Right lobe of liver (tissue), 6 donors: ENCODE measurements at regions not wholly inside any gene's neighbourhood (a gene's known extent, or its start where the extent isn't known, plus 50 kb on each side); places are given as distances from the start of the nearest gene placed in this dataset.

Experiments
- ATAC-seq, 4 donors: fragments of 200-7000 bp; cut with Tn5 transposase; one replicate each; pipeline ENCODE4 v1.9.1; 2020; ENCODE audit warnings: mild to moderate bottlenecking in 4 of 4, moderate library complexity in 4 of 4
- DNase-seq, 3 donors: peaks; one replicate each; pipeline ENCODE4 v3.0.0-alpha.2; 2020
- H3K27ac ChIP-seq, 3 donors: fragments of 200-600 bp; one replicate each; pipeline ENCODE4 v1.8.0; 2022
- H3K27me3 ChIP-seq, 2 donors: fragments of 200-600 bp; one replicate each; pipeline ENCODE4 v1.8.0; 2022
- H3K36me3 ChIP-seq, 4 donors: fragments of 200-600 bp; sonication (generic) in 1 of 4; one replicate each; pipeline versions ENCODE4 v1.5.1 to v1.8.0; 2017 to 2022; ENCODE audit warnings: control low read depth in 1 of 4
- H3K4me1 ChIP-seq, 4 donors: fragments of 200-600 bp; sonication (generic) in 1 of 4; one replicate each; pipeline versions ENCODE4 v1.5.1 to v1.8.0; 2017 to 2022; ENCODE audit warnings: control low read depth in 1 of 4
- H3K4me3 ChIP-seq, 3 donors: fragments of 200-600 bp; one replicate each; pipeline ENCODE4 v1.8.0; 2022
- H3K9me3 ChIP-seq, 4 donors: fragments of 200-600 bp; sonication (generic) in 1 of 4; one replicate each; pipeline versions ENCODE4 v1.5.1 to v1.8.0; 2017 to 2022; ENCODE audit warnings: control low read depth in 1 of 4
- CTCF ChIP-seq, 4 donors: fragments of 200-600 bp in 3 of 4; fragments of 450-650 bp in 1 of 4; IDR thresholded peaks; one replicate each; pipeline versions ENCODE4 v1.5.1 to v1.8.0; 2016 to 2022; ENCODE audit warnings: antibody characterized with exemption in 4 of 4, mild to moderate bottlenecking in 2 of 4
- POLR2A ChIP-seq: fragments of 450-650 bp; IDR thresholded peaks from one replicate; pipeline ENCODE4 v1.6.1; 2017; ENCODE audit warnings: antibody characterized with exemption, mild to moderate bottlenecking
- WGBS: methylation state at CpG from one replicate; pipeline ENCODE4 v1.1.6; 2018; ENCODE audit warnings: low coverage, low lambda C conversion rate; ENCODE audit not compliant: insufficient coverage; ENCODE audit errors: missing lambda C conversion rate; 5-methylcytosine and 5-hydroxymethylcytosine counted together
- intact Hi-C, 2 donors: fragments of 100-400 bp; cut with DNase I; formaldehyde crosslinking; loops; one replicate each; pipeline versions ENCODE4 v1.11.2 to v1.14.1; 2022
- donor health status: DM: no; HTN: yes; CAD: no.
- donor health status: DM: no; HTN: no; CAD: no.
- donor health status: DM: no; HTN: no; CAD: no.
- donor health status: DM: no; HTN: yes; CAD: no.
- donor health status: DM: no; HTN: yes; CAD: no.

- no peak overlapping the region for H3K27ac ChIP-seq
- intact Hi-C loops: no loop called here
- H3K4me3 ChIP-seq: no peak overlapping the region
- TF ChIP-seq CTCF (IDR thresholded peaks at IDR 0.05) (no peak), POLR2A (no peak)
- H3K9me3 ChIP-seq: no peaks in the 10 kb centered on the region
- WGBS: 55% methylated on average over 2 of the region's 2 CpGs
- ATAC-seq: no peak
- DNase-seq: no peak
- H3K36me3 ChIP-seq: no peaks in the 10 kb centered on the region
- no peaks in the 10 kb centered on the region for H3K4me1 ChIP-seq
- peaks cover 0 to 6% of the 10 kb centered on the region in 2 donors for H3K27me3 ChIP-seq
Observed at GRCh38 chr6:126824815-126825214, 293.7 kb upstream of the RSPO3 start.

- H3K9me3 ChIP-seq: no peaks in the 10 kb centered on the region
- no peak overlapping the region for H3K4me3 ChIP-seq
- ATAC-seq (no peak), DNase-seq (no peak)
- peaks cover 0 to 6% of the 10 kb centered on the region in 2 donors for H3K27me3 ChIP-seq
- H3K4me1 ChIP-seq: no peaks in the 10 kb centered on the region
- H3K27ac ChIP-seq: no peak overlapping the region
- intact Hi-C loops: no loop called here
- TF ChIP-seq CTCF (IDR thresholded peaks at IDR 0.05): no peak
- TF ChIP-seq POLR2A: no peak
- no peaks in the 10 kb centered on the region for H3K36me3 ChIP-seq
- 24% methylated on average over 1 of the region's 1 CpG for WGBS
Observed at GRCh38 chr6:126826166-126826714, 292.2 kb upstream of the RSPO3 start.

DNA sequence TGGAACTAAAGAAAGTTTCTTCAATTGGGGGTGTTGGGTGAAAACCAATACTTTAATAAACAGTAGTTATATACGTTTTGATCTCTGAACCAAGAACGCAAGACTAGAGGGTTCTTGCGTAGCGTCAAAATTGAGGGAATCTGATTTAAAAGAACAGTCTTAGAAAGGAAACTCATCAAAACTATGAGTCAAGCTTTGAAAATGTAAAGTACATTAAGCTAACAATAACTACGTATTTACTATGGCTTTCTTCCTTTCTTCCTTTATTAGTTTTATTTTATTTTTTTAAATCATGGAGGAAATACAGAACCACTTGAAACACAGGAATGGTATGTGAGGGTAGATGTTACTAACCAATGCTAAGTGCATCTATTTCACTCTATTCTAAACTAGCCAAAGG lies 287.0 kb upstream of the RSPO3 start:
- no peak overlapping the region for H3K27ac ChIP-seq
- intact Hi-C loops: no loop called here
- no peak for DNase-seq
- H3K27me3 ChIP-seq: peaks cover 0 to 6% of the 10 kb centered on the region in 2 donors
- H3K4me3 ChIP-seq: no peak overlapping the region
- ATAC-seq: no peak
- TF ChIP-seq CTCF (IDR thresholded peaks at IDR 0.05) (no peak), POLR2A (no peak)
- H3K36me3 ChIP-seq: no peaks in the 10 kb centered on the region
- WGBS: 79% methylated on average over 5 of the region's 5 CpGs
- no peaks in the 10 kb centered on the region for H3K9me3 ChIP-seq
- H3K4me1 ChIP-seq: no peaks in the 10 kb centered on the region

DNA sequence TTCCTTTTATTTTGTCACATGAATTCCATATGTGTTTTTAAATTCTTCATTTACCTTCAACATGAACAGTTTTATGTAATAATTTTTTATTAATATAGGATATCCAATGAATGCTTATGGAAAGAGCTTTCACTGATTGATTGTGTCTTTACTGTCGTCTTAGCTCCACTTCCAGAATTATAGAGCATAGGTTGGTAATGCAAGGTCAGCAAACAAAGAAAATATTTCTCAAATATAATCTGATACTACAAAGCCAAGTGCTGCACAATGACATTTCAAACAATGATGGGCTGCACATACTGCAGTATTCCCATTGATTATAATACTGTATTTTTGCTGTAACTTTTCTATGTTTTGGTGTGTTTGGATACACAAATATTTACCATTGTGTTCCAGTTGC lies 275.7 kb upstream of the RSPO3 start:
- no peaks in the 10 kb centered on the region for H3K4me1 ChIP-seq
- 59% methylated on average over 1 of the region's 1 CpG for WGBS
- H3K27me3 ChIP-seq: no peaks in the 10 kb centered on the region
- H3K27ac ChIP-seq: no peak overlapping the region
- DNase-seq (no peak), ATAC-seq (no peak)
- intact Hi-C loops: no loop called here
- no peaks in the 10 kb centered on the region for H3K9me3 ChIP-seq
- no peak for TF ChIP-seq POLR2A
- TF ChIP-seq CTCF (IDR thresholded peaks at IDR 0.05): no peak
- no peaks in the 10 kb centered on the region for H3K36me3 ChIP-seq
- H3K4me3 ChIP-seq: no peak overlapping the region

DNA sequence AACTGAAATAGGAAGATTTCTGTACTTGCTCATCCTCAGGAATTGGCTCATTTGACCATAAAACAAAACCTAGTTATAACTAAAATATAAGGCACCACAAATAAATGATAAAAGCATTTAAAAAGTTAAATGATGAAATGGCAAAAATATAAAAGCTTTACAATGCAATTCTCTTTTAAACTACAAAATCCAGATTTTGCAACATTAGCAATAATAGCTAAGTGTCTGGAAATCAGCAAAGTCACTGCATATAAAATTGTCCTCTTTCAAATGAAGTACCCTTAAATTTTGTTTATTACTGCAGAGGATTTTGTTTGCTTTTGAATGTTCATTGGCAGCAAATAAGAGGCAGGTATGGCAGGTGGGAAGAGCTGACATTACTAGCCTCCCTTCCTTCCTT lies 270.4 kb upstream of the RSPO3 start:
- no peaks in the 10 kb centered on the region for H3K27me3 ChIP-seq
- H3K4me3 ChIP-seq: no peak overlapping the region
- intact Hi-C loops: no loop called here
- no peak overlapping the region for H3K27ac ChIP-seq
- ATAC-seq: no peak
- H3K4me1 ChIP-seq: no peaks in the 10 kb centered on the region
- no peaks in the 10 kb centered on the region for H3K9me3 ChIP-seq
- TF ChIP-seq POLR2A: no peak
- TF ChIP-seq CTCF (IDR thresholded peaks at IDR 0.05): no peak
- H3K36me3 ChIP-seq: no peaks in the 10 kb centered on the region
- no peak for DNase-seq
